D341Med (cell line): ENCODE measurements at regions not wholly inside any gene's neighbourhood (a gene's known extent, or its start where the extent isn't known, plus 50 kb on each side); places are given as distances from the start of the nearest gene placed in this dataset.
"Not testable (repeated sequence)": the region's sequence is repeated elsewhere in the genome, so short reads cannot be mapped to it uniquely, and the experiment has no call there.

Experiments
- DNase-seq: peaks from one replicate; pipeline ENCODE4 v3.0.0; 2012; ENCODE audit warnings: low spot score

GRCh38 chr4:20050768-20051167 is 200.9 kb upstream of the SLIT2 start:
- no peak for DNase-seq

GRCh38 chr4:20049889-20050288 is 201.8 kb upstream of the SLIT2 start:
- DNase-seq, result no peak

GRCh38 chr4:20046931-20047677 is 204.6 kb upstream of the SLIT2 start:
- DNase-seq, result no peak

GRCh38 chr4:20046179-20046578 is 205.5 kb upstream of the SLIT2 start:
- DNase-seq, result no peak

GRCh38 chr4:20044966-20045365 is 206.7 kb upstream of the SLIT2 start:
- no peak for DNase-seq

GRCh38 chr4:20044502-20044911 is 207.2 kb upstream of the SLIT2 start:
- no peak for DNase-seq

GRCh38 chr4:20043991-20044390 is 207.7 kb upstream of the SLIT2 start:
- no peak for DNase-seq

- no peak for DNase-seq
Measured at GRCh38 chr4:20042769-20043168, 208.9 kb upstream of the SLIT2 start.

GRCh38 chr4:20041839-20042407 is 209.8 kb upstream of the SLIT2 start:
- no peak for DNase-seq

- DNase-seq, result no peak
Measured at GRCh38 chr4:20037745-20038144, 214.0 kb upstream of the SLIT2 start.

- no peak for DNase-seq
Measured at GRCh38 chr4:20030108-20030507, 221.6 kb upstream of the SLIT2 start.

GRCh38 chr4:20028645-20029044 is 223.1 kb upstream of the SLIT2 start:
- no peak for DNase-seq

- no peak for DNase-seq
Measured at GRCh38 chr4:20026456-20026855, 225.2 kb upstream of the SLIT2 start.

GRCh38 chr4:20022471-20022870 is 229.2 kb upstream of the SLIT2 start:
- no peak for DNase-seq

- no peak for DNase-seq
Measured at GRCh38 chr4:20020056-20020455, 231.6 kb upstream of the SLIT2 start.

- no peak for DNase-seq
Measured at GRCh38 chr4:20019310-20020015, 232.2 kb upstream of the SLIT2 start.

GRCh38 chr4:20017777-20018115 is 234.0 kb upstream of the SLIT2 start:
- no peak for DNase-seq

- no peak for DNase-seq
Measured at GRCh38 chr4:20017070-20017776, 234.5 kb upstream of the SLIT2 start.

- no peak for DNase-seq
Measured at GRCh38 chr4:20015636-20016224, 236.0 kb upstream of the SLIT2 start.

- not testable (repeated sequence) for DNase-seq
Measured at GRCh38 chr4:20003836-20004558, 247.7 kb upstream of the SLIT2 start.

- no peak for DNase-seq
Measured at GRCh38 chr4:19999775-20000414, 251.8 kb upstream of the SLIT2 start.
